Kidney (tissue), 13 donors: ENCODE measurements at regions not wholly inside any gene's neighbourhood (a gene's known extent, or its start where the extent isn't known, plus 50 kb on each side); places are given as distances from the start of the nearest gene placed in this dataset.
"Not testable (repeated sequence)": the region's sequence is repeated elsewhere in the genome, so short reads cannot be mapped to it uniquely, and the experiment has no call there.

ENCODE experiments used
- DNase-seq, 5 donors: peaks; one replicate each; pipeline ENCODE4 v3.0.0-alpha.2; 2013 to 2020
- FAIRE-seq: peaks from 2 replicates; lab custom pipeline; 2012; peaks lifted over from hg19 to GRCh38; lab: Jason Lieb, UNC
- H3K27ac ChIP-seq, 2 donors: one replicate each; pipeline ENCODE4 v1.7.0; 2013; ENCODE audit warnings: low read depth in 2 of 2, low read length in 2 of 2, inconsistent platforms in 1 of 2
- H3K27me3 ChIP-seq: one replicate; pipeline ENCODE4 v1.7.1; 2013; ENCODE audit warnings: low read length, inconsistent platforms; ENCODE audit not compliant: control insufficient read depth, insufficient read depth
- H3K36me3 ChIP-seq, 3 donors: one replicate each; pipeline versions ENCODE4 v1.7.0 to v1.7.1; 2013; ENCODE audit warnings: low read length in 3 of 3, control low read depth in 1 of 3, inconsistent platforms in 1 of 3; ENCODE audit not compliant: insufficient read depth in 3 of 3, control insufficient read depth in 2 of 3
- H3K4me1 ChIP-seq, 3 donors: one replicate each; pipeline versions ENCODE4 v1.7.0 to v1.7.1; 2013; ENCODE audit warnings: low read length in 3 of 3, inconsistent platforms in 1 of 3, low read depth in 1 of 3; ENCODE audit not compliant: control insufficient read depth in 2 of 3, insufficient read depth in 2 of 3
- H3K4me3 ChIP-seq, 3 donors: one replicate each; pipeline versions ENCODE4 v1.7.0 to v1.8.1; 2013; ENCODE audit warnings: low read length in 3 of 3, control low read depth in 1 of 3, inconsistent platforms in 1 of 3
- H3K9ac ChIP-seq, 3 donors: one replicate each; pipeline versions ENCODE4 v1.7.0 to v1.7.1; 2013; ENCODE audit warnings: low read length in 3 of 3, control low read depth in 1 of 3, inconsistent platforms in 1 of 3
- H3K9me3 ChIP-seq, 3 donors: one replicate each; pipeline versions ENCODE4 v1.7.0 to v1.7.1; 2013; ENCODE audit warnings: low read length in 3 of 3, control low read depth in 1 of 3, inconsistent platforms in 1 of 3; ENCODE audit not compliant: control insufficient read depth in 2 of 3, insufficient read depth in 1 of 3
- CTCF ChIP-seq: IDR thresholded peaks from 3 replicates; pipeline ENCODE4 v1.5.1; 2012; ENCODE audit warnings: mild to moderate bottlenecking, moderate library complexity, borderline replicate concordance; ENCODE audit not compliant: insufficient read depth; ENCODE audit errors: extremely low read depth
- intact Hi-C: fragments of 100-400 bp; cut with DNase I; formaldehyde crosslinking; loops from one replicate; pipeline ENCODE4 v1.11.1; 2022
- donor health status: control.
- donor health status: control.
- donor health status: control.
- donor health status: control.
- donor health status: control.
- donor health status: DM: yes; HTN: yes; CAD: no.
- donor health status: Normal renal cell carcinoma (clear cell type).

DNA sequence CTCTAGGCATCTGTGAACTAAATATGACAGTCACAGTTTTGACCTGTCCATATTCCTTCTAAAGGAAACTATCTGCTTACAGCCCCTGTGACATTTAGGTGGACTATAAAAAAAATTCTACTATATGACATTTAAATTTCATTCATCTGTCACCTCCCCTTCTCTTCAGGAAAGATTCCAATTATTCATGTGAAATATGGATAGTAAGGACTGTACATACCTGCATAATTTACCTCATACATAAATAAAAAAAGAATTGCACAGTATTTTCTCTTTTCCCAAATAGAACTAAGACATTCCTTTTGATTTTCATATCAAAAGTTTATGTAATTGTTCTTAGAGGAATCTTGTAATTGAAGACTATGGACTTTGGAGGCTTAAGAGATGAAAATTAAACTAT, 192.3 kb upstream of the GRIN3A start:
- Histone ChIP-seq H3K9me3 (no peaks in the 10 kb centered on the region), H3K4me3 (no peak overlapping the region), H3K36me3 (no peaks in the 10 kb centered on the region), H3K27me3 (no peaks in the 10 kb centered on the region), H3K27ac (no peak overlapping the region), H3K9ac (no peak overlapping the region), H3K4me1 (no peaks in the 10 kb centered on the region)
- no peak for TF ChIP-seq CTCF
- DNase-seq, result no peak
- intact Hi-C loops, result no loop called here
- FAIRE-seq, result no peak

GRCh38 chr9:101925498-101925897, 187.1 kb upstream of the GRIN3A start:
- intact Hi-C loops, result no loop called here
- no peaks in the 10 kb centered on the region for H3K27me3 ChIP-seq
- no peak overlapping the region for H3K9ac ChIP-seq
- DNase-seq (no peak), FAIRE-seq (no peak)
- H3K36me3 ChIP-seq, result no peaks in the 10 kb centered on the region
- no peaks in the 10 kb centered on the region for H3K4me1 ChIP-seq
- H3K9me3 ChIP-seq, result no peaks in the 10 kb centered on the region
- H3K4me3 ChIP-seq, result no peak overlapping the region
- TF ChIP-seq CTCF, result no peak
- no peak overlapping the region for H3K27ac ChIP-seq

DNA sequence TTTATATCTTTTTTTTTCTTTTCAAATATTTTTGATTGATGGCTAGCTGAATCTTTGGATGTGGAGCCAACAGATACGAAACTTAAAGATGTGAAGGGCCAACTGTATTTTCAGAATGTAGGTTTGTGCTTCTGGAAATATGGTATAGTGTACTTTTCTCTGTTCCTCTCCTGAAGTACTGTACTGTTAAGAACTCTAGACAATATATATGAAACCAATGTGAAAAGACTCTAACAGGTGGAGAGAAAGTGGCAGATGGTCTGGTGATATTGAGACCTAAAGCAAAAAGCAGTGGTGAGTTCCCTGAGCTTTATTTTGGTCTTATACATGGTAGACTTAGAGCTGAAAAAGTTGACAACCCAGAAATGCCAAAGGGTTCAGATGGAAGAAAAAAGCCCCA, 185.0 kb upstream of the GRIN3A start:
- FAIRE-seq (no peak), DNase-seq (no peak)
- Histone ChIP-seq H3K9me3 (no peaks in the 10 kb centered on the region), H3K27ac (no peak overlapping the region), H3K9ac (no peak overlapping the region), H3K4me1 (no peaks in the 10 kb centered on the region), H3K4me3 (no peak overlapping the region), H3K36me3 (no peaks in the 10 kb centered on the region), H3K27me3 (no peaks in the 10 kb centered on the region)
- TF ChIP-seq CTCF, result no peak
- intact Hi-C loops, result no loop called here

DNA sequence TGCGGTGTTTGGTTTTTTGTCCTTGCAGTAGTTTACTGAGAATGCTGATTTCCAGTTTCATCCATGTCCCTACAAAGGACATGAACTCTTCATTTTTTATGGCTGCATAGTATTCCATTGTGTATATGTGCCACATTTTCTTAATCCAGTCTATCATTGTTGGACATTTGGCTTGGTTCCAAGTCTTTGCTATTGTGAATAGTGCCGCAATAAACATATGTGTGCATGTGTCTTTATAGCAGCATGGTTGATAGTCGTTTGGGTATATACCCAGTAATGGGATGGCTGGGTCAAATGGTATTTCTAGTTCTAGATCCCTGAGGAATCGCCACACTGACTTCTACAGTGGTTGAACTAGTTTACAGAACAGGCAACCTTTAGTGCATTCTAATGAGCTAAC, 178.5 kb upstream of the GRIN3A start:
- H3K9ac ChIP-seq, H3K27me3 ChIP-seq, DNase-seq, H3K36me3 ChIP-seq, intact Hi-C loops, H3K4me3 ChIP-seq, H3K27ac ChIP-seq, FAIRE-seq, H3K4me1 ChIP-seq, H3K9me3 ChIP-seq: not testable (repeated sequence)
